ENCODE measurements at regions not wholly inside any gene's neighbourhood (a gene's known extent, or its start where the extent isn't known, plus 50 kb on each side); places are given as distances from the start of the nearest gene placed in this dataset.

DNA sequence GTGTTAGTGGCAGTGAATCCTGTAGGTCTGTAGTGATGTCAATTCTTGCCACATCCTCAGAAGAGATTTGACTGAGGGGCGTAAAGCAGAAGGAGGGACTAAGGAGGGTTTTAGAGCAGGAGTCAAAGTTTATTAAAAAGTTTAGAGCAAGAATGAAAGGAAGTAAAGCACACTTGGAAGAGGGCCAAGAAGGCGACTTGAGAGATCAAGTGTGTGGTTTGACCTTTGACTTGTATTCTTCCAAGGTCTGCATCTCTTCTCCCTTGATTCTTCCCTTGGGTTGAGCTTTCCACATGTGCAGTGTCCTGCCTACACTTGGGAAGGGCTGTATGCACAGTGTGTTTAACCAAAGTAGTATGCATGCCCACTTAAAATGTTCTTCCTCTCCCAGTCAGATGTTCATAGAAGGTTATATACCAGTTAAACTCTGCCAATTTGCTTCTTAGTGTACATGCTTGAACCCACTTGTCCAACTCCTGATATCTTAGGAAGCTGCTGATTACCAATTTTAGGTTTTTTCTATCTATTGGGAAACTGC is 627.6 kb downstream of the MMUT start:
- H3K4me3 ChIP-seq (replicated peaks; ENCODE audit: low read depth, low read length): no peak overlapping the region
- TF ChIP-seq, protein P1, sequence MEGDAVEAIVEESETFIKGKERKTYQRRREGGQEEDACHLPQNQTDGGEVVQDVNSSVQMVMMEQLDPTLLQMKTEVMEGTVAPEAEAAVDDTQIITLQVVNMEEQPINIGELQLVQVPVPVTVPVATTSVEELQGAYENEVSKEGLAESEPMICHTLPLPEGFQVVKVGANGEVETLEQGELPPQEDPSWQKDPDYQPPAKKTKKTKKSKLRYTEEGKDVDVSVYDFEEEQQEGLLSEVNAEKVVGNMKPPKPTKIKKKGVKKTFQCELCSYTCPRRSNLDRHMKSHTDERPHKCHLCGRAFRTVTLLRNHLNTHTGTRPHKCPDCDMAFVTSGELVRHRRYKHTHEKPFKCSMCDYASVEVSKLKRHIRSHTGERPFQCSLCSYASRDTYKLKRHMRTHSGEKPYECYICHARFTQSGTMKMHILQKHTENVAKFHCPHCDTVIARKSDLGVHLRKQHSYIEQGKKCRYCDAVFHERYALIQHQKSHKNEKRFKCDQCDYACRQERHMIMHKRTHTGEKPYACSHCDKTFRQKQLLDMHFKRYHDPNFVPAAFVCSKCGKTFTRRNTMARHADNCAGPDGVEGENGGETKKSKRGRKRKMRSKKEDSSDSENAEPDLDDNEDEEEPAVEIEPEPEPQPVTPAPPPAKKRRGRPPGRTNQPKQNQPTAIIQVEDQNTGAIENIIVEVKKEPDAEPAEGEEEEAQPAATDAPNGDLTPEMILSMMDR (IDR thresholded peaks at IDR 0.05; ENCODE audit: low read depth, low read length, missing control alignments): no peak
- DNase-seq (ENCODE audit: extremely low read depth, low read depth): peak; percentile 16

DNA sequence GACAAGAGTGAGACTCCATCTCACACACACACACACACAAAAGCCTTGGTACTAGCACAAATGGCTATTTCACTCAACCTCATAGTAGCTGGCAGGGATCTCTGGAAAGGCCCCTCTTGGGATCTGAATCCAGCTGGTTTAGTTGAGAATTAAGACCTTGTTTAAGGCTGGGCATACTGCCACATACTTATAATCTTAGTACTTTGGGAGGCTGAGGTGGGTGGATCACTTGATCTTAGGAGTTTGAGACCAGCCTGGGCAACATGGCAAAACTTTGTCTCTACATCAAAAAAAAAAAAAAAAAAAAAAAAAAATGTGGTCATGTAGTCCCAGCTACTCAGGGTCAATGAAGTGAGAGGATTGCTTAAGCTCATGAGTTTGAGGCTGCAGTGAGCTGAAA is 628.3 kb downstream of the MMUT start:
- no peak for DNase-seq (ENCODE audit: extremely low read depth, low read depth)
- no peak overlapping the region for H3K4me3 ChIP-seq (replicated peaks; ENCODE audit: low read depth, low read length)
- TF ChIP-seq, protein P1 (IDR thresholded peaks at IDR 0.05; ENCODE audit: low read depth, low read length, missing control alignments): no peak

DNA sequence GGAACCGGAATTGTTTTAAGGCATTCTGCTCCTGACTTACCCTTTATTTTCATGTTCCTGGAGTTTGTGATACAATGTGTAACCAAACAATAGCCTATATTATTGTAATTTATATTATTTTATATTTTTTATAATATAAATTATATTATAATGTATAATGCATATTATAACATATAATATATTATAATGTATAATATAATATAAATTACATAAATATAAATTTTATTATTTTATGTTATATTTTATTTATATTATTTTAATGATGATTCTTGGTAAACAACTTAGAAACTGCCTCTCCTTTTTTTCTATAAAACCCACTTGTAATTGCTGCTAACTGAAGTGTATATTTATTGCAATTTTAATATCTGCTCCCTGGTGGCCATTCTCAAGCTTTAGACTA is 629.1 kb downstream of the MMUT start:
- TF ChIP-seq, protein P1 (IDR thresholded peaks at IDR 0.05; ENCODE audit: low read depth, low read length, missing control alignments): no peak
- DNase-seq (ENCODE audit: extremely low read depth, low read depth): no peak
- H3K4me3 ChIP-seq (replicated peaks; ENCODE audit: low read depth, low read length): no peak overlapping the region

DNA sequence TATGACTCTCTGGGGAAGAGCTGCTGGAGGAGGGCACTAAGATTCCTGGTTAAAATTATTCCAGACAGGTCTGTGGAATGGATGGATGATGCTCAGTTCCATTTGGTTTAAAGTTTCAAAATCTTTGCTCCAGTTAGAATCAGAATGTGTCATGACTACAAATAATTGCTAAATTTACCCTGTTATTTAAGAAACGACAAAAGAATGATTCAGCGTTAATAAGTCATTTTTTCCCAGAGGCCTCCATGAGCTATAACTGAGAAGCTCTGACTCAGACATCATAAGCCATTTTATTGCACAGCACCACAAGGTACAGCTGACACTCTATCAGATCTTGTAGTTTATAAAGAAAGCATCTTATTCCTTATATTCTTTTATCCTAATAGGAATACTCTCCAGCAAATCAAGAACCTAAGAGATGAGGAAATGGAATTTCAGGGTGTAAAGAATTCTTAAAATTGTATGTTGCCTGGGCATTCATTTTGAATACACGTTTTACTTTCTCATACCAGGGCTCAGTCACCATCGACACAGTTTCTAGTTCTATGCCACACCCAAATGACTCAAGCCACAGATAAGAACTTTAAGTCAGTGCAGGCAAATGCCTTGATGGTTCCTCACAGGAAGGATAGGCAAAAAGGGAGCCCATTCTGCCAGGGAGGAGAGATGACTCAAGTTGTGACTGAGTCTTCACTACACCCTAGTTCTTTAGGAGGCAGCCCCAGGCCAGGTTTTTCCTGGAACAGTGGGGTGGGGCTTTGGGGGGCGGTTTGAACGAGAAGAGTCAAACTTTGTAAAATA is 636.0 kb downstream of the MMUT start:
- TF ChIP-seq, protein P1 (IDR thresholded peaks at IDR 0.05; ENCODE audit: low read depth, low read length, missing control alignments): no peak
- DNase-seq (ENCODE audit: extremely low read depth, low read depth): peak; percentile 59
- no peak overlapping the region for H3K4me3 ChIP-seq (replicated peaks; ENCODE audit: low read depth, low read length)

DNA sequence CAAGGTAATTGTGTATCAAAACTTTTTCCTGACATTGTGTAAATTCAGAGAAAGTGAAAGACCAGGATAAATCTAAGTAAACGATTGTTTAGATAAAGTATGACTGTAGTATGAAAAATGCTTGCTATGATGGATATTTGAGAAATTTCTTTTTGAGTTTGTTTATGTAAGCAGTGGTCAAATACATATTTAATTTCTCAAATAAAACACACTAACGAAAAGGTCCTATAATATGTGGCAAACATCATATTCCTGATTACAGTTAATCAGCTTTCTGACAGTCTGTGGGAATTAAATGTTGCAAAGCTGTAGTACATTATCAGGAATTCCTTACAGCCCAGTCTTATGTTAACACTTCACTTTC is 636.9 kb downstream of the MMUT start:
- TF ChIP-seq, protein P1 (IDR thresholded peaks at IDR 0.05; ENCODE audit: low read depth, low read length, missing control alignments): no peak
- DNase-seq (ENCODE audit: extremely low read depth, low read depth): no peak
- no peak overlapping the region for H3K4me3 ChIP-seq (replicated peaks; ENCODE audit: low read depth, low read length)

DNA sequence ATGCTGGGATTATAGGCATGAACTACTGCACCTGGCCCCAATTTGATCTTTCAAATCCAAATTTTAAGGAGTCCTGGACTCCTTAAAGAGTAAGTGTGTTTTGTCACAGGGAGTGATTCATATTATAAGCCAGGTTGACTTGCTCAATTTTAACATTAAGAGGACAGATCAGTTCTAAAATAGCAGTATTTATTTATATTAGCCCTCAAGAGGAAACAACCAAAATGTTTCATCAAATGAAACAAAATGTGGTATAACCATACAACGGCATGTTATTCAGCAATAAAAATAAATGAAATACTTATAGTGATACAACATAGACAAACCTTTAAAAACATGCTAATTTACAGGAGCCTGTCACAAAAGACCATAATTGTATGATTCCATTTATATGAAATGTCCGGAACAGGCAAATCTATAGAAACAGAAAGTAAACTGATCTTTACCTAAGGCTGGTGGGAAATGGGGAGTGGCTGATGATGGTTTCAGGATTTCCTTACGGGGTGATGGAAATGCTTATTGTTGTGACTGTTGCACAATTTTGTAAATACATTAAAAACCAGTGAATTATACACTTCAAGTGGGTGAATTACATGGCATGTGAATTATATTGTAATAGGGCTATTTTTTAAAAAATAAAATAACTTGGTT is 637.4 kb downstream of the MMUT start:
- TF ChIP-seq, protein P1 (IDR thresholded peaks at IDR 0.05; ENCODE audit: low read depth, low read length, missing control alignments): no peak
- no peak overlapping the region for H3K4me3 ChIP-seq (replicated peaks; ENCODE audit: low read depth, low read length)
- DNase-seq (ENCODE audit: extremely low read depth, low read depth): no peak
